ENCODE measurements at regions not wholly inside any gene's neighbourhood (a gene's known extent, or its start where the extent isn't known, plus 50 kb on each side); places are given as distances from the start of the nearest gene placed in this dataset.

- no peak for DNase-seq
Observed at GRCh38 chr6:41429506-41430504, 94.4 kb downstream of the NCR2 start.

- DNase-seq, result no peak
Observed at GRCh38 chr6:41430875-41431274, 95.5 kb downstream of the NCR2 start.

- DNase-seq, result no peak
Observed at GRCh38 chr6:41432280-41432679, 96.9 kb downstream of the NCR2 start.

- no peak for DNase-seq
Observed at GRCh38 chr6:41434803-41435481, 99.5 kb downstream of the NCR2 start.

GRCh38 chr6:41437604-41438003, 102.2 kb downstream of the NCR2 start:
- DNase-seq, result no peak

GRCh38 chr6:41438746-41439145, 103.3 kb downstream of the NCR2 start:
- no peak for DNase-seq

- peak; percentile 48 to 50 for DNase-seq
Observed at GRCh38 chr6:41439524-41440418, 104.4 kb downstream of the NCR2 start.

GRCh38 chr6:41440958-41441357, 105.2 kb upstream of the FOXP4 start:
- no peak for DNase-seq

GRCh38 chr6:41441598-41442351, 104.4 kb upstream of the FOXP4 start:
- peak in 1 of 2 donors; percentile 26 for DNase-seq

- DNase-seq, result no peak
Observed at GRCh38 chr6:41442352-41442672, 103.9 kb upstream of the FOXP4 start.

GRCh38 chr6:41442800-41443501, 103.2 kb upstream of the FOXP4 start:
- peak in 1 of 2 donors; percentile 9 for DNase-seq

GRCh38 chr6:41443616-41444525, 102.3 kb upstream of the FOXP4 start:
- no peak for DNase-seq

- no peak for DNase-seq
Observed at GRCh38 chr6:41445261-41445660, 100.9 kb upstream of the FOXP4 start.

- no peak for DNase-seq
Observed at GRCh38 chr6:41446132-41446531, 100.0 kb upstream of the FOXP4 start.

GRCh38 chr6:41446907-41447545, 99.2 kb upstream of the FOXP4 start:
- DNase-seq, result no peak

GRCh38 chr6:41448256-41448655, 97.9 kb upstream of the FOXP4 start:
- DNase-seq, result no peak

GRCh38 chr6:41449399-41450245, 96.6 kb upstream of the FOXP4 start:
- no peak for DNase-seq

GRCh38 chr6:41450581-41450980, 95.6 kb upstream of the FOXP4 start:
- no peak for DNase-seq

- DNase-seq, result no peak
Observed at GRCh38 chr6:41451039-41451438, 95.1 kb upstream of the FOXP4 start.

Data from CD4-positive, alpha-beta T cell treated with Interferon alpha-2 for 1 hour (primary cell).